Mammary epithelial cell (primary cell): ENCODE measurements at regions not wholly inside any gene's neighbourhood (a gene's known extent, or its start where the extent isn't known, plus 50 kb on each side); places are given as distances from the start of the nearest gene placed in this dataset.

ENCODE experiments used
- CTCF ChIP-seq, 2 donors: IDR thresholded peaks in 1 of 2; conservative IDR thresholded peaks in 1 of 2; 2 replicates each; pipeline ENCODE4 v1.5.1; 2011 to 2012; ENCODE audit warnings: inconsistent platforms in 2 of 2, low read length in 2 of 2, mild to moderate bottlenecking in 2 of 2, control low read depth in 1 of 2, low read depth in 1 of 2; ENCODE audit not compliant: insufficient read depth in 1 of 2; ENCODE audit errors: extremely low read depth in 1 of 2
- EZH2 ChIP-seq: IDR thresholded peaks from 2 replicates; pipeline ENCODE4 v1.6.1; 2012; ENCODE audit warnings: low read length, inconsistent platforms, borderline replicate concordance

DNA sequence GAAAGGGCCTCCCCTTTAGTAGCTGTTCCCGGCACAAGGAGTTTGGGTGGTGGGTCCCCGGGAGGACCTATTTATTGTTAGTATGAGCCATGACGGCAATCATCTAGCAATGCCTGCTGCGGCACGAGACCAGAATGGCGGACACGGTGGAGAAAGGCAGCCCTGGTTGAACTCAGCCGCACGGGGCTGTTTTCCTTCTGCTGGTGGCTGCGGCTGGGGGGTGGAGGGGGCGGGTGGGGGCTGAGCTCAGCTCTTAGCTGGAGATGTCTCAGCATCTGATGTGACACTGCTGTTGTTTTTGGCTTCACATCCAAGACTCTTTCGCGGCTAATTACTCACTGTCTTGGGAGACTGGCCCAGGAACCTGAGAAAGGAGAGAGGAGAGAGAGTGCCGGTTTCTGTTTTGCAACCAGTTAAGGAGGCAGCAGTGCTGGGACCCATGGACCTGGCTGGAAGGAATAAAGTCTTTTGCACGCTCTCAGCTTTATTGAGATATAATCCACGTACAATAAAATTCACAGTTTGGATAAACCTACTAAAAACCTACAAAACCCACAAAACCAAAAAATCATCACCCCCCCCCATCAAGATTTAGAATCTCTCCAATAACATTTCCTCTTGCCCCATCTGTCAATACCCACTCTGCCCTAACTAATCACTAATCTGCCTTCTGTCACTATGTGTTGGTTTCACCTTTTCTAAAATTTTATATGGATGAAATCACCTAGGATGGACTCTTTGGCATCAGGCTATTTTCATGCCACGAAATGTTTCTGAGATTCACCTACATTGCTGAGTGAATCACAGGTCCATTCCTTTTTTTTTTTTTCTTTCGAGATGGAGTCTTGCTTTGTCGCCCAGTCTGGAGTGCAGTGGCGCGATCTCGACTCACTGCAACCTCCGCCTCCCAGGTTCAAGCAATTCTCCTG lies 81.8 kb upstream of the NEURL1B start:
- no peak for TF ChIP-seq EZH2
- TF ChIP-seq CTCF (conservative IDR thresholded peaks at IDR 0.05 in 1 of 2, IDR thresholded peaks at IDR 0.05 in 1 of 2; ENCODE audit: extremely low read depth in 1 of 2, insufficient read depth in 1 of 2, low read depth in 1 of 2, low read length in 2 of 2), result no peak
